Endothelial cell of umbilical vein (primary cell): ENCODE measurements at regions not wholly inside any gene's neighbourhood (a gene's known extent, or its start where the extent isn't known, plus 50 kb on each side); places are given as distances from the start of the nearest gene placed in this dataset.

Experiments used
- CTCF ChIP-seq, 2 donors: IDR thresholded peaks; 1 replicate in 1 of 2; 2 replicates in 1 of 2; pipeline ENCODE4 v1.5.1; 2011; ENCODE audit warnings: low read length in 2 of 2, mild to moderate bottlenecking in 2 of 2, moderate library complexity in 2 of 2, control low read depth in 1 of 2, inconsistent platforms in 1 of 2, low read depth in 1 of 2; ENCODE audit not compliant: insufficient read depth in 1 of 2; ENCODE audit errors: extremely low read depth in 1 of 2
- FOS ChIP-seq: IDR thresholded peaks from 2 replicates; pipeline ENCODE4 v1.6.1; 2011; ENCODE audit warnings: mild to moderate bottlenecking, low read length, moderate library complexity, borderline replicate concordance; ENCODE audit not compliant: insufficient read depth
- POLR2A ChIP-seq: IDR thresholded peaks from 2 replicates; pipeline ENCODE4 v1.6.1; 2012; ENCODE audit warnings: low read depth, mild to moderate bottlenecking, control low read depth, low read length

DNA sequence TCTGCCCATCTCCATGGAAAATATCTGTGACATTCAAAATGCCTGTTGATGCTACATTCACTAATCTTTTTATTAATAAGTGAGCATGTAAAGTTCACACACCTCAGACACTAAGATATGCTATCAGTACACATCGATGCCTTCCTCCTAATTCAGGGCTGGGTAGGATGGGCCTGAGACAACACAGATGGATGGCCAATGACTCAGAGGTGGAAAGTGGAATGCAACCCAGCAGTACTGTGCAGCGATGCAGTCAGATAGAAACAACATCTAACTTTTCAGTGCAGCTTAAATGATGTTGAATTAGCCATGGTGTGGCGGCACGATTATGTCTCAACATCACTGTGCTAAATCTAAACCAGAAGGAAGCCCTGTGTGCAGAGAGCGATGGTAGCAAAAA is 161.6 kb upstream of the KCNJ15 start:
- TF ChIP-seq FOS (no peak), CTCF (IDR thresholded peaks at IDR 0.05; ENCODE audit: extremely low read depth in 1 of 2, insufficient read depth in 1 of 2, low read depth in 1 of 2, low read length in 2 of 2) (no peak), POLR2A (no peak)
